IMR-90 (cell line): ENCODE measurements at regions not wholly inside any gene's neighbourhood (a gene's known extent, or its start where the extent isn't known, plus 50 kb on each side); places are given as distances from the start of the nearest gene placed in this dataset.

Experiments
- ATAC-seq: fragments of 200-7000 bp; cut with Tn5 transposase; 2 replicates; pipeline ENCODE4 v1.9.1; 2020; ENCODE audit warnings: low read depth, mild to moderate bottlenecking, moderate library complexity
- BruUV-seq: library from RNA; stranded (reverse); fragments of 400-500 nt; replicated peaks from 2 replicates; lab custom pipeline; 2021; lab: Mats Ljungman, UMichigan
- CTCF ChIA-PET: fragments of 300-600 bp; formaldehyde crosslinking; extraction: SDS; loops from one replicate; lab custom pipeline; 2021; ENCODE audit warnings: antibody characterized with exemption; lab: Yijun Ruan, JAX
- POLR2A ChIA-PET: fragments of 300-600 bp; sonication (Branson Sonifier 250); formaldehyde crosslinking; loops from one replicate; lab custom pipeline; 2022; ENCODE audit warnings: antibody characterized with exemption; ENCODE audit not compliant: unreplicated experiment; lab: Charles Lee
- DNase-seq: peaks from one replicate; pipeline ENCODE4 v3.0.0; 2013
- H2AFZ ChIP-seq: replicated peaks from 2 replicates; pipeline ENCODE3; 2013; ENCODE audit warnings: low read length, mild to moderate bottlenecking; ENCODE audit not compliant: poor library complexity
- H2AK5ac ChIP-seq: 2 replicates; pipeline ENCODE4 v1.6.1; 2013; ENCODE audit warnings: low read depth, low read length, inconsistent platforms
- H2AK9ac ChIP-seq: replicated peaks from 2 replicates; pipeline ENCODE3; 2013; ENCODE audit warnings: mild to moderate bottlenecking, low read depth, low read length, moderate library complexity; ENCODE audit not compliant: poor library complexity
- H2BK120ac ChIP-seq: 2 replicates; pipeline ENCODE4 v1.6.1; 2013; ENCODE audit warnings: low read depth, low read length, inconsistent platforms
- H2BK15ac ChIP-seq: 3 replicates; pipeline ENCODE4 v1.6.1; 2013; ENCODE audit warnings: low read depth, low read length, inconsistent platforms
- H2BK20ac ChIP-seq: 2 replicates; pipeline ENCODE4 v1.6.1; 2013; ENCODE audit warnings: low read depth, mild to moderate bottlenecking, inconsistent platforms, low read length, moderate library complexity
- H2BK5ac ChIP-seq: 2 replicates; pipeline ENCODE4 v1.6.1; 2013; ENCODE audit warnings: mild to moderate bottlenecking, low read depth, low read length, inconsistent platforms; ENCODE audit not compliant: poor library complexity, severe bottlenecking
- H3K14ac ChIP-seq: replicated peaks from 2 replicates; pipeline ENCODE4 v1.6.1; 2013; ENCODE audit warnings: low read depth, low read length, inconsistent platforms
- H3K18ac ChIP-seq: 2 replicates; pipeline ENCODE4 v1.6.1; 2013; ENCODE audit warnings: low read depth, low read length, control low read depth
- H3K23ac ChIP-seq: 2 replicates; pipeline ENCODE4 v1.6.1; 2013; ENCODE audit warnings: low read depth, low read length, inconsistent platforms
- H3K27ac ChIP-seq: 2 replicates; pipeline ENCODE4 v1.5.1; 2013; ENCODE audit warnings: mild to moderate bottlenecking, control low read depth, low read length; ENCODE audit not compliant: insufficient read depth
- H3K27me3 ChIP-seq: 2 replicates; pipeline ENCODE4 v1.6.1; 2013; ENCODE audit warnings: low read length; ENCODE audit not compliant: control insufficient read depth, insufficient read depth
- H3K36me3 ChIP-seq: 2 replicates; pipeline ENCODE4 v1.6.1; 2013; ENCODE audit warnings: low read length, mixed read lengths; ENCODE audit not compliant: control insufficient read depth, insufficient read depth
- H3K4ac ChIP-seq: 2 replicates; pipeline ENCODE4 v1.6.1; 2013; ENCODE audit warnings: low read depth, low read length, inconsistent platforms
- H3K4me1 ChIP-seq: 2 replicates; pipeline ENCODE4 v1.6.1; 2013; ENCODE audit warnings: low read length, mixed read lengths; ENCODE audit not compliant: control insufficient read depth, insufficient read depth
- H3K4me2 ChIP-seq: 2 replicates; pipeline ENCODE4 v1.6.1; 2013; ENCODE audit warnings: low read depth, mild to moderate bottlenecking, control low read depth, low read length, moderate library complexity
- H3K4me3 ChIP-seq: 2 replicates; pipeline ENCODE4 v1.5.1; 2013; ENCODE audit warnings: low read depth, mild to moderate bottlenecking, control low read depth, low read length, moderate library complexity; ENCODE audit not compliant: insufficient read depth
- H3K56ac ChIP-seq: 2 replicates; pipeline ENCODE4 v1.6.1; 2013; ENCODE audit warnings: low read length, inconsistent platforms; ENCODE audit not compliant: insufficient read depth; ENCODE audit errors: extremely low read depth
- H3K79me1 ChIP-seq, 2 experiments: 2 replicates each; pipeline ENCODE4 v1.6.1; 2013; ENCODE audit warnings: low read length in 2 of 2, inconsistent platforms in 1 of 2, low read depth in 1 of 2
- H3K9ac ChIP-seq: 2 replicates; pipeline ENCODE4 v1.6.1; 2013; ENCODE audit warnings: low read depth, low read length, control low read depth
- H3K9me1 ChIP-seq: 2 replicates; pipeline ENCODE4 v1.6.1; 2013; ENCODE audit warnings: low read length, inconsistent platforms; ENCODE audit not compliant: insufficient read depth
- H3K9me3 ChIP-seq: 2 replicates; pipeline ENCODE4 v1.6.1; 2013; ENCODE audit warnings: low read length; ENCODE audit not compliant: control insufficient read depth, insufficient read depth
- H4K20me1 ChIP-seq: 2 replicates; pipeline ENCODE4 v1.6.1; 2013; ENCODE audit warnings: low read length, inconsistent platforms; ENCODE audit not compliant: insufficient read depth
- H4K5ac ChIP-seq: 2 replicates; pipeline ENCODE4 v1.6.1; 2013; ENCODE audit warnings: mild to moderate bottlenecking, low read depth, low read length, control low read depth
- H4K8ac ChIP-seq, 2 experiments: 2 replicates each; pipeline ENCODE4 v1.6.1; 2013; ENCODE audit warnings: low read depth in 2 of 2, low read length in 2 of 2, control low read depth in 1 of 2, inconsistent platforms in 1 of 2
- H4K91ac ChIP-seq: 2 replicates; pipeline ENCODE4 v1.6.1; 2013; ENCODE audit warnings: low read depth, low read length, inconsistent platforms; ENCODE audit not compliant: insufficient read depth
- FOS ChIP-seq: fragments of 150-350 bp; IDR thresholded peaks from 2 replicates; pipeline ENCODE4 v1.6.1; 2016; ENCODE audit warnings: low read depth, low read length
- MXI1 ChIP-seq: IDR thresholded peaks from 2 replicates; pipeline ENCODE4 v1.6.1; 2012; ENCODE audit warnings: low read depth, mild to moderate bottlenecking, low read length, moderate library complexity, borderline replicate concordance
- WGBS, 2 experiments: methylation state at CpG; one replicate each; pipeline versions ENCODE4 v1.1.5 to v1.1.7; 2013; ENCODE audit warnings: missing lambda C conversion rate in 2 of 2; ENCODE audit not compliant: insufficient read length in 1 of 2; ENCODE audit errors: extremely low coverage in 2 of 2; 5-methylcytosine and 5-hydroxymethylcytosine counted together
- dilution Hi-C: fragments of 300-500 bp; cut with HindIII; formaldehyde crosslinking; loops from one replicate; pipeline ENCODE4 v1.14.3; 2018; ENCODE audit warnings: low sequenced_read_pairs; ENCODE audit not compliant: unreplicated experiment
- in situ Hi-C: fragments of 300-500 bp; cut with MboI; formaldehyde crosslinking; loops from 3 replicates; pipeline ENCODE4 v1.14.3; 2019; ENCODE audit warnings: low sequenced_read_pairs, inconsistent platforms, mixed read lengths
- intact Hi-C: fragments of 100-400 bp; cut with micrococcal nuclease; formaldehyde crosslinking; loops from 2 replicates; pipeline ENCODE4 v1.10.0; 2022

DNA sequence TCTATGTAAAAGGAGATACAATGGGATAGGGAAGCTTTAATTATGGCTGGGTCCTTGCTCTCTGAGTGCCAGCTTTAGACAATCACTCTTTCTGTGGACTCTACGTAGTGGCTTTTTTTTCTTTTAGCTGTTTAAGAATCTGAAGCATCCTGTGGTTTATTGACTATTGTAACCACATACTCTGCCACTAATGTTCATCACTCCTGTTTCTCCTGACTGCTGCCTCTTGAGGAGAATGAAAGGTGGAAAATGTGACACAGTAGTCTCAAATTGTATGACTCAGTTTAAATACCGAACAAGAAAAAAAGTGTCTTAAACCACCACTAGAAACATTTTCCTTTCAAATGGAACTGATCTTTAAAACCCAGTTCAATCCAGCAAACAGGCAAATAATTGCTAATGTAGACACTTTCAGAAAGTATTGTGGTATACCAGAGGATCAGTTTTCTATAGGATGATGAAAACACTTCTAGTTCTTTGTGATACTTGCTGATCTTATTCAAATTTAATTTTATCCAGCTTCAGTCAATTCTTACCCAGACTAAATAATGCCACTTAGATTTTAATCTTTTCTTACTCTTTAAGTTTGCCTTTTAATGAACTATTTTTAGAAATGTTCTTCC is 302.7 kb upstream of the PMFBP1 start:
- WGBS, 2 experiments, result no CpG with 5 or more reads among the region's 2 CpGs
- CTCF ChIA-PET, result interaction anchor here (0.5 to 1.0 kb wide), 3 partner anchors 74 to 756 kb away, joined by 3 to 7 read pairs (median 3); no protein-coding TSS in a partner anchor
- TF ChIP-seq FOS (peak; percentile 32; the same call in 1 of the 2 replicates), MXI1 (no peak)
- dilution Hi-C loops (loop anchor here (25.0 kb wide), 1 partner anchor 237 kb away; no protein-coding TSS in a partner anchor), intact Hi-C loops (no loop called here), in situ Hi-C loops (no loop called here)
- Histone ChIP-seq H3K36me3 (no peaks in the 10 kb centered on the region), H3K27me3 (no peaks in the 10 kb centered on the region), H3K23ac (no peak overlapping the region), H3K9me3 (no peaks in the 10 kb centered on the region), H2BK120ac (no peak overlapping the region), H4K20me1 (no peaks in the 10 kb centered on the region), H3K4ac (no peak overlapping the region), H2AFZ (no peak overlapping the region), H3K9ac (no peak overlapping the region), H3K14ac (no peak overlapping the region), H2BK15ac (no peak overlapping the region), H3K4me2 (no peak overlapping the region), H3K4me3 (no peak overlapping the region), H3K9me1 (no peaks in the 10 kb centered on the region), H4K5ac (no peak overlapping the region), H2AK5ac (no peak overlapping the region), H2AK9ac (no peak overlapping the region), H3K27ac (no peak overlapping the region), H3K56ac (no peak overlapping the region), H3K4me1 (no peaks in the 10 kb centered on the region), H4K8ac (no peak overlapping the region), H3K79me1 (no peaks in the 10 kb centered on the region), H4K91ac (no peak overlapping the region), H3K18ac (no peak overlapping the region), H2BK20ac (no peak overlapping the region), H2BK5ac (no peak overlapping the region)
- DNase-seq (peak; percentile 78), ATAC-seq (peak; percentile 65)
- POLR2A ChIA-PET, result no interaction called here
- no TSS peak for BruUV-seq
